ENCODE measurements at regions not wholly inside any gene's neighbourhood (a gene's known extent, or its start where the extent isn't known, plus 50 kb on each side); places are given as distances from the start of the nearest gene placed in this dataset.

- peak; percentile 32; the same call in 1 of the 2 replicates for TF ChIP-seq MYC (CRISPR knock-in tag; IDR thresholded peaks at IDR 0.05; ENCODE audit: borderline replicate concordance)
- peak; percentile 78 for TF ChIP-seq CTCF (CRISPR knock-in tag; IDR thresholded peaks at IDR 0.05)
- no peak for TF ChIP-seq ZNF580 (CRISPR knock-in tag; IDR thresholded peaks at IDR 0.05; ENCODE audit: borderline replicate concordance, low read depth)
Observed at GRCh38 chr10:123573236-123574108, 92.7 kb upstream of the GPR26 start (continued).

- in situ Hi-C loops (cut with HindIII; ENCODE audit: extremely low pct_ligation_motif_present, low pct_unique_long_range_greater_than_20kb) (loop anchor here (25.0 kb wide), 1 partner anchor 937 kb away; no protein-coding TSS in a partner anchor), intact Hi-C loops (cut with micrococcal nuclease; ENCODE audit: unreplicated experiment) (no loop called here)
- Histone ChIP-seq H3K9ac (ENCODE audit: insufficient read depth, low read depth, low read length) (no peak overlapping the region), H3K9me3 (ENCODE audit: low read length) (no peaks in the 10 kb centered on the region), H2AFZ (ENCODE audit: low read length) (no peak overlapping the region), H3K4me3 (replicated peaks in 1 of 3; ENCODE audit: insufficient read depth in 1 of 3, low read depth in 2 of 3, low read length in 3 of 3) (no peak overlapping the region), H4K20me1 (ENCODE audit: insufficient read depth, low read length) (no peaks in the 10 kb centered on the region), H3K79me2 (ENCODE audit: insufficient read depth, low read length) (no peaks in the 10 kb centered on the region), H3K4me2 (ENCODE audit: low read depth, low read length) (no peak overlapping the region), H3K4me1 (ENCODE audit: insufficient read depth, low read length) (no peaks in the 10 kb centered on the region), H3K27ac (ENCODE audit: extremely low read length, insufficient read depth, low read length) (no peak overlapping the region), H3K36me3 (replicated peaks in 1 of 2; ENCODE audit: control insufficient read depth in 1 of 2, insufficient read depth in 2 of 2, low read length in 2 of 2) (no peaks in the 10 kb centered on the region), H3K27me3 (ENCODE audit: control insufficient read depth in 1 of 2, insufficient read depth in 2 of 2, low read length in 2 of 2) (peaks cover 0 to 31% of the 10 kb centered on the region in 2 experiments; a peak in 4 of 5 replicates)
- no peak for DNase-seq (ENCODE audit: low spot score)
- no TSS peak for BruUV-seq (replicated peaks)
- POLR2A ChIA-PET = no interaction called here
- no peak for FAIRE-seq
- 15% methylated on average over 3 of the region's 7 CpGs for WGBS (ENCODE audit: low lambda C conversion rate)
- ATAC-seq = no peak
- CTCF ChIA-PET (ENCODE audit: low intra/inter-chr PET ratio, low total read pairs) = interaction anchor here (1.6 kb wide), 1 partner anchor 393 kb away, joined by 10 read pairs; no protein-coding TSS in a partner anchor
- no peak for TF ChIP-seq ZBTB7B (CRISPR knock-in tag; IDR thresholded peaks at IDR 0.05)
- no peak for TF ChIP-seq ZBTB10 (CRISPR knock-in tag; IDR thresholded peaks at IDR 0.05; ENCODE audit: borderline replicate concordance)
- TF ChIP-seq ZNF383 (CRISPR knock-in tag; IDR thresholded peaks at IDR 0.05; ENCODE audit: borderline replicate concordance) = no peak
- no peak for TF ChIP-seq CTCF (CRISPR knock-in tag; IDR thresholded peaks at IDR 0.05)
- no peak for TF ChIP-seq ATRX (CRISPR knock-in tag; IDR thresholded peaks at IDR 0.05; ENCODE audit: borderline replicate concordance)
- TF ChIP-seq ZNF580 (CRISPR knock-in tag; IDR thresholded peaks at IDR 0.05; ENCODE audit: borderline replicate concordance, low read depth) = no peak
- TF ChIP-seq NR2F6 (IDR thresholded peaks at IDR 0.05) = no peak
- no peak for TF ChIP-seq NR2F6 (CRISPR knock-in tag; IDR thresholded peaks at IDR 0.05)
- no peak for TF ChIP-seq ZBTB39 (CRISPR knock-in tag; IDR thresholded peaks at IDR 0.05)
Observed at GRCh38 chr10:123574109-123574698, 92.0 kb upstream of the GPR26 start.

Measured in HepG2 (cell line).